Epithelial cell of proximal tubule (primary cell): ENCODE measurements at regions not wholly inside any gene's neighbourhood (a gene's known extent, or its start where the extent isn't known, plus 50 kb on each side); places are given as distances from the start of the nearest gene placed in this dataset.
A peak's percentile ranks its signal among the peaks of the same experiment; 100 is the strongest.

ENCODE experiments used
- DNase-seq: peaks from one replicate; pipeline ENCODE4 v3.0.0-alpha.2; 2011; ENCODE audit warnings: low read depth
- H3K4me3 ChIP-seq: 2 replicates; pipeline ENCODE4 v1.5.1; 2011; ENCODE audit warnings: low read depth, mild to moderate bottlenecking, low read length
- CTCF ChIP-seq: conservative IDR thresholded peaks from 2 replicates; pipeline ENCODE4 v1.5.1; 2012; ENCODE audit warnings: low read depth, mild to moderate bottlenecking, low read length

GRCh38 chr7:35519971-35520809, 174.7 kb downstream of the HERPUD2 start:
- H3K4me3 ChIP-seq, result no peak overlapping the region
- DNase-seq, result peak; percentile 10
- TF ChIP-seq CTCF, result peak; percentile 95

GRCh38 chr7:35518767-35519166, 176.2 kb downstream of the HERPUD2 start:
- H3K4me3 ChIP-seq, result no peak overlapping the region
- TF ChIP-seq CTCF, result no peak
- no peak for DNase-seq

GRCh38 chr7:35516498-35516897, 178.4 kb downstream of the HERPUD2 start:
- TF ChIP-seq CTCF, result no peak
- no peak overlapping the region for H3K4me3 ChIP-seq
- DNase-seq, result no peak

- no peak for DNase-seq
- TF ChIP-seq CTCF, result no peak
- H3K4me3 ChIP-seq, result no peak overlapping the region
Measured at GRCh38 chr7:35513828-35514227, 181.1 kb downstream of the HERPUD2 start.

- no peak for TF ChIP-seq CTCF
- H3K4me3 ChIP-seq, result no peak overlapping the region
- DNase-seq, result no peak
Measured at GRCh38 chr7:35513195-35513594, 181.7 kb downstream of the HERPUD2 start.

- DNase-seq, result no peak
- no peak overlapping the region for H3K4me3 ChIP-seq
- TF ChIP-seq CTCF, result no peak
Measured at GRCh38 chr7:35512716-35513115, 182.2 kb downstream of the HERPUD2 start.
